Liver (tissue), 8 donors: ENCODE measurements at regions not wholly inside any gene's neighbourhood (a gene's known extent, or its start where the extent isn't known, plus 50 kb on each side); places are given as distances from the start of the nearest gene placed in this dataset.

Experiments
- DNase-seq: peaks from one replicate; pipeline ENCODE4 v3.0.0-alpha.2; 2017; ENCODE audit warnings: low spot score
- H3K27ac ChIP-seq, 2 donors: one replicate each; pipeline ENCODE4 v1.7.0; 2013; ENCODE audit warnings: inconsistent platforms in 2 of 2, low read length in 2 of 2, control low read depth in 1 of 2, low read depth in 1 of 2, mild to moderate bottlenecking in 1 of 2
- H3K27me3 ChIP-seq, 4 donors: one replicate each; pipeline versions ENCODE4 v1.6.1 to v1.7.0; 2013; ENCODE audit warnings: low read length in 3 of 4, inconsistent platforms in 1 of 4, mild to moderate bottlenecking in 1 of 4, moderate library complexity in 1 of 4; ENCODE audit not compliant: control insufficient read depth in 4 of 4, insufficient read depth in 4 of 4
- H3K36me3 ChIP-seq, 4 donors: one replicate each; pipeline versions ENCODE4 v1.6.1 to v1.7.0; 2013; ENCODE audit warnings: low read length in 3 of 4, mild to moderate bottlenecking in 3 of 4, low read depth in 1 of 4, moderate library complexity in 1 of 4; ENCODE audit not compliant: control insufficient read depth in 4 of 4, insufficient read depth in 3 of 4
- H3K4me1 ChIP-seq, 4 donors: one replicate each; pipeline versions ENCODE4 v1.6.1 to v1.7.0; 2013; ENCODE audit warnings: low read length in 3 of 4, mild to moderate bottlenecking in 3 of 4, moderate library complexity in 1 of 4; ENCODE audit not compliant: control insufficient read depth in 4 of 4, insufficient read depth in 4 of 4
- H3K4me3 ChIP-seq, 3 donors: one replicate each; pipeline versions ENCODE4 v1.6.1 to v1.7.0; 2013; ENCODE audit warnings: low read length in 3 of 3, control low read depth in 1 of 3, low read depth in 1 of 3, mild to moderate bottlenecking in 1 of 3
- H3K9ac ChIP-seq, 2 donors: one replicate each; pipeline ENCODE4 v1.7.0; 2013; ENCODE audit warnings: low read length in 2 of 2, mild to moderate bottlenecking in 2 of 2, moderate library complexity in 2 of 2, control low read depth in 1 of 2, low read depth in 1 of 2
- H3K9me3 ChIP-seq, 4 donors: one replicate each; pipeline versions ENCODE4 v1.6.1 to v1.7.0; 2013; ENCODE audit warnings: low read length in 3 of 4; ENCODE audit not compliant: control insufficient read depth in 4 of 4
- ATF3 ChIP-seq: IDR thresholded peaks from 2 replicates; pipeline ENCODE4 v1.6.1; 2016; ENCODE audit warnings: antibody characterized with exemption
- EGR1 ChIP-seq, 2 donors: IDR thresholded peaks; 2 replicates each; pipeline ENCODE4 v1.6.1; 2016 to 2018; ENCODE audit warnings: antibody characterized with exemption in 2 of 2, low read depth in 2 of 2
- FOXA1 ChIP-seq: IDR thresholded peaks from 2 replicates; pipeline ENCODE4 v1.6.1; 2016; ENCODE audit warnings: antibody characterized with exemption
- FOXA2 ChIP-seq: IDR thresholded peaks from 2 replicates; pipeline ENCODE4 v1.6.1; 2016; ENCODE audit warnings: antibody characterized with exemption
- GABPA ChIP-seq, 2 donors: IDR thresholded peaks in 1 of 2; conservative IDR thresholded peaks in 1 of 2; 2 replicates each; pipeline ENCODE4 v1.6.1; 2016; ENCODE audit warnings: antibody characterized with exemption in 2 of 2, mild to moderate bottlenecking in 1 of 2, moderate library complexity in 1 of 2
- HNF4A ChIP-seq, 2 donors: conservative IDR thresholded peaks; 2 replicates each; pipeline ENCODE4 v1.6.1; 2016; ENCODE audit warnings: antibody characterized with exemption in 2 of 2, mild to moderate bottlenecking in 2 of 2
- HNF4G ChIP-seq: IDR thresholded peaks from 2 replicates; pipeline ENCODE4 v1.6.1; 2016; ENCODE audit warnings: antibody characterized with exemption
- JUND ChIP-seq, 2 donors: IDR thresholded peaks; 2 replicates each; pipeline ENCODE4 v1.6.1; 2016; ENCODE audit warnings: antibody characterized with exemption in 2 of 2
- NR2F2 ChIP-seq: IDR thresholded peaks from 2 replicates; pipeline ENCODE4 v1.6.1; 2016; ENCODE audit warnings: antibody characterized with exemption
- RAD21 ChIP-seq, 2 donors: IDR thresholded peaks; 2 replicates each; pipeline ENCODE4 v1.6.1; 2016; ENCODE audit warnings: antibody characterized with exemption in 2 of 2, mild to moderate bottlenecking in 2 of 2
- REST ChIP-seq: IDR thresholded peaks from 2 replicates; pipeline ENCODE4 v1.6.1; 2016; ENCODE audit warnings: antibody characterized with exemption, mild to moderate bottlenecking
- RXRA ChIP-seq, 2 donors: IDR thresholded peaks; 2 replicates each; pipeline ENCODE4 v1.6.1; 2017 to 2018; ENCODE audit warnings: antibody characterized with exemption in 2 of 2, mild to moderate bottlenecking in 1 of 2
- SP1 ChIP-seq: IDR thresholded peaks from 2 replicates; pipeline ENCODE4 v1.6.1; 2018; ENCODE audit warnings: antibody characterized with exemption, mild to moderate bottlenecking
- TAF1 ChIP-seq: conservative IDR thresholded peaks from 2 replicates; pipeline ENCODE4 v1.6.1; 2016; ENCODE audit warnings: antibody characterized with exemption, mild to moderate bottlenecking
- YY1 ChIP-seq: IDR thresholded peaks from 2 replicates; pipeline ENCODE4 v1.6.1; 2016; ENCODE audit warnings: antibody characterized with exemption, mild to moderate bottlenecking
- ZBTB33 ChIP-seq: IDR thresholded peaks from 2 replicates; pipeline ENCODE4 v1.6.1; 2016; ENCODE audit warnings: antibody characterized with exemption
- WGBS: extraction: QIAGEN DNeasy Blood & Tissue Kit; methylation state at CpG from one replicate; pipeline ENCODE4 v1.1.7; 2013; 5-methylcytosine and 5-hydroxymethylcytosine counted together
- TF ChIP-seq, protein P1 (sequence below): fragments of 150-350 bp; IDR thresholded peaks from 2 replicates; pipeline ENCODE4 v1.5.1; 2017; ENCODE audit warnings: improper control_type of control experiment, low read depth, low read length; ENCODE audit not compliant: missing input control
- TF ChIP-seq, protein P2 (sequence below): IDR thresholded peaks from 2 replicates; pipeline ENCODE4 v1.6.1; 2016; ENCODE audit warnings: antibody characterized with exemption
- donor health status: healthy.
- donor health status: healthy.
- donor health status: healthy.
- donor health status: healthy.
- donor health status: healthy.

GRCh38 chr14:81751198-81751597 lies 217.5 kb upstream of the SEL1L start:
- Histone ChIP-seq H3K27ac (no peak overlapping the region), H3K9me3 (no peaks in the 10 kb centered on the region), H3K4me3 (no peak overlapping the region), H3K27me3 (no peaks in the 10 kb centered on the region), H3K36me3 (no peaks in the 10 kb centered on the region), H3K9ac (no peak overlapping the region), H3K4me1 (no peaks in the 10 kb centered on the region)
- WGBS, result 91% methylated on average over 2 of the region's 2 CpGs
- no peak for DNase-seq
- TF ChIP-seq NR2F2 (no peak), JUND (IDR thresholded peaks at IDR 0.05) (no peak), FOXA2 (no peak), HNF4A (conservative IDR thresholded peaks at IDR 0.05) (no peak), ATF3 (no peak), EGR1 (IDR thresholded peaks at IDR 0.05; ENCODE audit: low read depth in 2 of 2) (no peak), RAD21 (IDR thresholded peaks at IDR 0.05) (no peak)
- TF ChIP-seq, protein P1, sequence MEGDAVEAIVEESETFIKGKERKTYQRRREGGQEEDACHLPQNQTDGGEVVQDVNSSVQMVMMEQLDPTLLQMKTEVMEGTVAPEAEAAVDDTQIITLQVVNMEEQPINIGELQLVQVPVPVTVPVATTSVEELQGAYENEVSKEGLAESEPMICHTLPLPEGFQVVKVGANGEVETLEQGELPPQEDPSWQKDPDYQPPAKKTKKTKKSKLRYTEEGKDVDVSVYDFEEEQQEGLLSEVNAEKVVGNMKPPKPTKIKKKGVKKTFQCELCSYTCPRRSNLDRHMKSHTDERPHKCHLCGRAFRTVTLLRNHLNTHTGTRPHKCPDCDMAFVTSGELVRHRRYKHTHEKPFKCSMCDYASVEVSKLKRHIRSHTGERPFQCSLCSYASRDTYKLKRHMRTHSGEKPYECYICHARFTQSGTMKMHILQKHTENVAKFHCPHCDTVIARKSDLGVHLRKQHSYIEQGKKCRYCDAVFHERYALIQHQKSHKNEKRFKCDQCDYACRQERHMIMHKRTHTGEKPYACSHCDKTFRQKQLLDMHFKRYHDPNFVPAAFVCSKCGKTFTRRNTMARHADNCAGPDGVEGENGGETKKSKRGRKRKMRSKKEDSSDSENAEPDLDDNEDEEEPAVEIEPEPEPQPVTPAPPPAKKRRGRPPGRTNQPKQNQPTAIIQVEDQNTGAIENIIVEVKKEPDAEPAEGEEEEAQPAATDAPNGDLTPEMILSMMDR, result no peak

DNA sequence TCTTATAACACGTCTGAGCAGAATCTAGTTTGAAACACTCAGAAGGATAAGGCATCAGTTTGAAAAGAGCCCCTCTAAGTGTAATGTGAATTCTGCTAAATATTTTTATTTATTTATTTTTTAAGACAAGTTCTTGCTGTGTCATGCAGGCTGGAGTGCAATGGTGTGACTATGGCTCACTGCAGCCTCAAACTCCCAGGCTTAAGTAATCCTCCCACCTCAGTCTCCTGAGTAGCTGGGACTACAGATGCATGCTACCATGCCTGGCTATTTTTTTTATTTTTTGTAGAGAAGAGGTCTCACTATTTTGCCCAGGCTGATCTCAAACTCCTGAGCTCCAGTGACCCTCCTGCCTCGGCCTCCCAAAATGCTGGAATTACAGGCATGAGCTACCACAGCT lies 225.9 kb upstream of the SEL1L start:
- Histone ChIP-seq H3K9ac (no peak overlapping the region), H3K27me3 (no peaks in the 10 kb centered on the region), H3K4me1 (no peaks in the 10 kb centered on the region), H3K36me3 (no peaks in the 10 kb centered on the region), H3K9me3 (no peaks in the 10 kb centered on the region), H3K4me3 (no peak overlapping the region), H3K27ac (no peak overlapping the region)
- 76% methylated on average over 2 of the region's 2 CpGs for WGBS
- no peak for DNase-seq
- TF ChIP-seq, protein P2, sequence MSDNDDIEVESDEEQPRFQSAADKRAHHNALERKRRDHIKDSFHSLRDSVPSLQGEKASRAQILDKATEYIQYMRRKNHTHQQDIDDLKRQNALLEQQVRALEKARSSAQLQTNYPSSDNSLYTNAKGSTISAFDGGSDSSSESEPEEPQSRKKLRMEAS, result no peak
- TF ChIP-seq EGR1 (IDR thresholded peaks at IDR 0.05; ENCODE audit: low read depth in 2 of 2), result no peak
- TF ChIP-seq FOXA2, result no peak
- TF ChIP-seq YY1, result no peak
- TF ChIP-seq ATF3, result no peak
- TF ChIP-seq FOXA1, result no peak
- TF ChIP-seq HNF4G, result no peak
- no peak for TF ChIP-seq GABPA (IDR thresholded peaks at IDR 0.05 in 1 of 2, conservative IDR thresholded peaks at IDR 0.05 in 1 of 2)
- TF ChIP-seq RAD21 (IDR thresholded peaks at IDR 0.05), result no peak
- TF ChIP-seq TAF1, result no peak
- TF ChIP-seq NR2F2, result no peak
- TF ChIP-seq REST, result no peak
- TF ChIP-seq SP1, result no peak
- TF ChIP-seq RXRA (IDR thresholded peaks at IDR 0.05), result no peak
- TF ChIP-seq HNF4A (conservative IDR thresholded peaks at IDR 0.05), result no peak
- TF ChIP-seq ZBTB33, result no peak
- no peak for TF ChIP-seq JUND (IDR thresholded peaks at IDR 0.05)
- TF ChIP-seq, protein P1, result no peak
